Heart left ventricle (tissue), 13 donors: ENCODE measurements at regions not wholly inside any gene's neighbourhood (a gene's known extent, or its start where the extent isn't known, plus 50 kb on each side); places are given as distances from the start of the nearest gene placed in this dataset.

ENCODE experiments used
- POLR2A ChIP-seq, 2 donors: fragments of 450-650 bp; IDR thresholded peaks; one replicate each; pipeline ENCODE4 v1.6.1; 2017; ENCODE audit warnings: antibody characterized with exemption in 2 of 2, mild to moderate bottlenecking in 2 of 2, moderate library complexity in 2 of 2
- TF ChIP-seq, protein P1 (sequence below), 12 donors: fragments of 200-600 bp; sonication (generic) in 4 of 12; IDR thresholded peaks; one replicate each; pipeline versions ENCODE4 v1.5.0 to v1.8.0; 2018 to 2022; ENCODE audit warnings: antibody characterized with exemption in 12 of 12, mild to moderate bottlenecking in 5 of 12
- donor health status: ischemic (EF 13 %, LVEDD 7.1; RV severe dilation, severe dysfunction).
- donor health status: DM: no; HTN: yes; CAD: no.
- donor health status: DM: no; HTN: no; CAD: no.
- donor health status: ischemic (EF 25% LVEDD 6.9; RV normal size, moderate dysfunction).
- donor health status: ischemic (EF 25% LVEDD 5.7; RV mildly dilated, moderate dysfunction).
- donor health status: ischemic (EF 35%, LVEDD 5.7; RV mildly dilated, moderate dysfunction).
- donor health status: nonischemic (EF 11% LVEDD 7.7; RV severe dilation, severe dysfunction).
- donor health status: DM: yes; HTN: yes; CAD: no.
- donor health status: PGD.
- donor health status: ischemic (EF 29% LVEDD 5.4; RV normal size, mild dysfunction).
- donor health status: nonischemic (EF 23%, LVEDD 6.1; RV moderate dilation, normal function).

DNA sequence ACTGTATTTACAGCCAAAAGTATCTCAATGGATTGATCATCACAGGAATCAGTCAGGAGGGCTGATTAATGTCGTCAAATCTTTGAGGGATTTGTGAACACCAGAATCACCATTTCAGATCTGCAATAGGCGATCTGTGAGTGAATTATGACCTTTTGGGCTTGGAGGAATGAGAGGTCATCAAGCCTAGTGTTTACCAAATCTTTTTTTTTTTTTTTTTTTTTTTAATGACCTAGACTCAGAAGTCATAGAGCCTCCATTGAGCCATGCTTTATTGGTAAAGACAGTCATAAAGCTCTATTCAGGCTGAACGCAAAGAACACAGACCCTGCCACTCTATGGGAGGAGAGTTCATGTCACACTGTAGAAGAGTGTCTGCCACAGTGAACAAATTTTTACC is 97.7 kb downstream of the SOCS6 start:
- TF ChIP-seq, protein P1, sequence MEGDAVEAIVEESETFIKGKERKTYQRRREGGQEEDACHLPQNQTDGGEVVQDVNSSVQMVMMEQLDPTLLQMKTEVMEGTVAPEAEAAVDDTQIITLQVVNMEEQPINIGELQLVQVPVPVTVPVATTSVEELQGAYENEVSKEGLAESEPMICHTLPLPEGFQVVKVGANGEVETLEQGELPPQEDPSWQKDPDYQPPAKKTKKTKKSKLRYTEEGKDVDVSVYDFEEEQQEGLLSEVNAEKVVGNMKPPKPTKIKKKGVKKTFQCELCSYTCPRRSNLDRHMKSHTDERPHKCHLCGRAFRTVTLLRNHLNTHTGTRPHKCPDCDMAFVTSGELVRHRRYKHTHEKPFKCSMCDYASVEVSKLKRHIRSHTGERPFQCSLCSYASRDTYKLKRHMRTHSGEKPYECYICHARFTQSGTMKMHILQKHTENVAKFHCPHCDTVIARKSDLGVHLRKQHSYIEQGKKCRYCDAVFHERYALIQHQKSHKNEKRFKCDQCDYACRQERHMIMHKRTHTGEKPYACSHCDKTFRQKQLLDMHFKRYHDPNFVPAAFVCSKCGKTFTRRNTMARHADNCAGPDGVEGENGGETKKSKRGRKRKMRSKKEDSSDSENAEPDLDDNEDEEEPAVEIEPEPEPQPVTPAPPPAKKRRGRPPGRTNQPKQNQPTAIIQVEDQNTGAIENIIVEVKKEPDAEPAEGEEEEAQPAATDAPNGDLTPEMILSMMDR (IDR thresholded peaks at IDR 0.05) = no peak
- no peak for TF ChIP-seq POLR2A (IDR thresholded peaks at IDR 0.05)
